IPS-15b (cell line): ENCODE measurements at regions not wholly inside any gene's neighbourhood (a gene's known extent, or its start where the extent isn't known, plus 50 kb on each side); places are given as distances from the start of the nearest gene placed in this dataset.

Source experiments
- H3K27me3 ChIP-seq: one replicate; pipeline ENCODE4 v1.6.1; 2013; ENCODE audit warnings: low read length; ENCODE audit not compliant: control insufficient read depth, insufficient read depth
- H3K36me3 ChIP-seq: one replicate; pipeline ENCODE4 v1.6.1; 2013; ENCODE audit warnings: low read length; ENCODE audit not compliant: control insufficient read depth, insufficient read depth
- H3K4me1 ChIP-seq: one replicate; pipeline ENCODE4 v1.6.1; 2013; ENCODE audit warnings: mild to moderate bottlenecking, low read length; ENCODE audit not compliant: control insufficient read depth, insufficient read depth
- H3K4me3 ChIP-seq: one replicate; pipeline ENCODE4 v1.5.1; 2013; ENCODE audit warnings: low read depth, low read length
- H3K9ac ChIP-seq: one replicate; pipeline ENCODE4 v1.6.1; 2013; ENCODE audit warnings: low read depth, mild to moderate bottlenecking, low read length
- H3K9me3 ChIP-seq: one replicate; pipeline ENCODE4 v1.6.1; 2013; ENCODE audit warnings: mild to moderate bottlenecking, low read length; ENCODE audit not compliant: control insufficient read depth, insufficient read depth

DNA sequence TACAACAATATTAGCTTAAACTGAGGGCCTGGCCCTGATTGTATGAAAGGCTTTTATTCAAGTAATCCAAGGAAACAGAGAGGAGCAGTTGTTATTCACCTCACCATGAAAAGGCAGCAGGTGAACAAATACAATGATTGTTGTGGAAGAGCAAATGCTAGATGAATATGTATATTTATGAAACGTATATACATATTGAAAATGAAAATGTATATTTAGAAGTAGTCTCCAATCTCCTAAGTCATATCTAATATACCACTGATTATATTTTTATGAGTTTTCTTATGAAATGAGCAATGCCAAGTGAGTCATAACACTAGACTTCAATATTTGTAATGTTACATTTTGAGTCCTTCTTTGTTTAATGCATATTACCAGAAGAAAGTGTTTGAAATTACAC, 116.2 kb upstream of the KCNMB2 start:
- Histone ChIP-seq H3K27me3 (no peaks in the 10 kb centered on the region), H3K4me3 (no peak overlapping the region), H3K4me1 (no peaks in the 10 kb centered on the region), H3K9ac (no peak overlapping the region), H3K36me3 (no peaks in the 10 kb centered on the region), H3K9me3 (no peaks in the 10 kb centered on the region)

DNA sequence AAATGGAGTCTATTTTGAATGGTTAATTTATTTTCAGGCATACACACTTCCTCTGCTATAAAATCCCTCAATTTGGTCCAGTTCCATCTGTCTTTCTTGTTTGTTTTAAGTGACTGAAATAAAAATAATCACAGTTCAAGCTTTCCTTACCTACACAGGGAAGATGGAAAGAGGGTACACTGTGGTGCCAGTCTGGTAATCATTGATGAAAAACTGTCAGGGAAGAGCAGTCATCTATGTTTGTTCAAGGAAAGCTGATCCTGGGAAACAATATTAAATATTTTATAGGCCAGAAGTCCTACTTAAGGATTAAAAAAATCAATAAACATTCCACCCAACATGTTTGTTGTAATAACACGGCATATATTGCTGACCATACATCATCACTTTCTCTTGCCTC, 115.2 kb upstream of the KCNMB2 start:
- no peaks in the 10 kb centered on the region for H3K4me1 ChIP-seq
- H3K4me3 ChIP-seq = no peak overlapping the region
- no peaks in the 10 kb centered on the region for H3K36me3 ChIP-seq
- no peak overlapping the region for H3K9ac ChIP-seq
- H3K27me3 ChIP-seq = no peaks in the 10 kb centered on the region
- no peaks in the 10 kb centered on the region for H3K9me3 ChIP-seq

DNA sequence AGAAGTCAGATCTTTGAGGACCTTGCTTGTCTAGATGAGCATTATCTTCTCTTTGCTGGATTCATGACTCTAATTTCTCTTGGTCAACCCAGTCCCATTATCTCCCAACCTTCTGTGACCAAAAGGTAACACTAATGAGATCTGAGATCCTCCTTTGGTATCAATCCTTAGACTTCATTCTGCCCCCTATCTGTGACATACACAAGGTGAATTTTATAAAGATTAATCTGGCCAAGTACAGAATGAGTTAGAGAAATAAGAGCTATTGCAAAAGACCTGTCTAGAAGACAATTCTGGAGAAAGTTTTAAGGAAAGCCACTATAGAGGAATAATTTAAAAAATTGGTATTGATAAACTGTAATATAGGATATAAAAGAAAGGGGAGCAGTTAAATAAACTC, 113.8 kb upstream of the KCNMB2 start:
- no peaks in the 10 kb centered on the region for H3K9me3 ChIP-seq
- H3K9ac ChIP-seq = no peak overlapping the region
- no peaks in the 10 kb centered on the region for H3K27me3 ChIP-seq
- no peaks in the 10 kb centered on the region for H3K36me3 ChIP-seq
- H3K4me3 ChIP-seq = no peak overlapping the region
- H3K4me1 ChIP-seq = no peaks in the 10 kb centered on the region

DNA sequence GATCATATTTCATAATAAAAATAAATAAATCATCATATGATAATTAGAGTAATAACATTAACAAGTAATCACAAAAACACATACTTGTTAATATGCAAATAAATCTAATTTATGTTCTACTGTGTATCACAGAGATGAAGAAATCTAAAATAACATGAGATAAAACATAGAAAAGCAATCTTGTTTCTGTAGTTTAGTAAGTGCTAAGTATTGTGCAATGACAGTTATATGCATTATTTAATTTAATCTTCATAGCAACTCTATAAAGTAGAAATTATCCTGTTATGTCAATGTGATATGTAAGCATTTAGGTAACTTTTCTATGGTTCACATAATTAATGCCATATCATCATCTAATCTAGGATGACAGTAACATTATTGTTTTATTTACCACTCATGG, 108.2 kb upstream of the KCNMB2 start:
- H3K4me3 ChIP-seq = no peak overlapping the region
- H3K9me3 ChIP-seq = no peaks in the 10 kb centered on the region
- H3K4me1 ChIP-seq = no peaks in the 10 kb centered on the region
- no peaks in the 10 kb centered on the region for H3K36me3 ChIP-seq
- no peak overlapping the region for H3K9ac ChIP-seq
- H3K27me3 ChIP-seq = no peaks in the 10 kb centered on the region

DNA sequence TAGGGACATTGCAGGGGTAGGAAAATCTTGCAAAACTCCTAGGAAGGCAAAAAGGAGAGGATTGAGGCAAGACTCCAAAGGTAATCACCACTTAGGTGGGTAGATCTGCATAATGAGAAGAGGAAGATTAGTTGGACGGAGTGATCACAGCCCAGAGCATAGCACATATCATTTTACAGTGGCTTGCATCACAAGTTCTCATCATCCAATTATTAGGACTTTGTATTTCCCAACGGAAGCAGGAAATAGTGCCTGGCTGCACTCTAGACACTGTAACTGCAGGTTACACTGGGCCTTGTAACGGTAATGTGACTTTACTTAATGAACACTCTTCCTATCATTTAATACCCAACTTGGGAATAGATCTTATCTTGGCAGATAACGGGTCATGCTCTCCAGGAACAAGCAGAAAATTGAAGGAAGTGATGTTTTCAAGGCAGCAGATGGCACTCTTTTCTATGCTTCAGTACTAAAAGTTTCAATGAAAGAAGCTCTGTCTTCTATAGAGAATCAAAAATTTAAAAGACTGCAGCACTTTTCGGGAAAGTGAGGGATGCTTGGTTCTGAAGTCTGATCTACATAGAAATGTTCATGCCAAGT, 101.9 kb upstream of the KCNMB2 start:
- no peaks in the 10 kb centered on the region for H3K36me3 ChIP-seq
- H3K4me3 ChIP-seq = no peak overlapping the region
- no peaks in the 10 kb centered on the region for H3K27me3 ChIP-seq
- H3K9me3 ChIP-seq = no peaks in the 10 kb centered on the region
- H3K9ac ChIP-seq = no peak overlapping the region
- no peaks in the 10 kb centered on the region for H3K4me1 ChIP-seq

DNA sequence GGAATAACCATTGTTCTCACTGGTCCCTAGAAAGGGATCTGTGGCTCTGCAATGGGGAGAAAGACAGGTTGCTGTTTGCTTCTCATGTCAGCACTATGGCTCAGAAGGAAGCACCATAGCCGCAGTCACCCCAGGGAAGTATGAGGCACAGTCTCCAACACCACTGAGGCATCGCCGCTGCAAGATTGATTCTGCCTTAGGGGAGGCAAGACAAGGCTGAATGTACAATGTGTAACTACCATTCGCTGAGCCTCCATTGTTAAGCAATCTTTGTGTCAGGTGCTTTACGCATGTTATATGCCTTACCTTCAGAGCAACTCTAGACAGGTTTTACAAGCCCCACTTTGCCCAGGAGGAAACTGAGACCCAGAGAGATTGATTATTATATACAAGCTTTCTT, 100.7 kb upstream of the KCNMB2 start:
- H3K36me3 ChIP-seq = no peaks in the 10 kb centered on the region
- H3K4me3 ChIP-seq = no peak overlapping the region
- H3K4me1 ChIP-seq = no peaks in the 10 kb centered on the region
- H3K9me3 ChIP-seq = no peaks in the 10 kb centered on the region
- no peaks in the 10 kb centered on the region for H3K27me3 ChIP-seq
- H3K9ac ChIP-seq = no peak overlapping the region

DNA sequence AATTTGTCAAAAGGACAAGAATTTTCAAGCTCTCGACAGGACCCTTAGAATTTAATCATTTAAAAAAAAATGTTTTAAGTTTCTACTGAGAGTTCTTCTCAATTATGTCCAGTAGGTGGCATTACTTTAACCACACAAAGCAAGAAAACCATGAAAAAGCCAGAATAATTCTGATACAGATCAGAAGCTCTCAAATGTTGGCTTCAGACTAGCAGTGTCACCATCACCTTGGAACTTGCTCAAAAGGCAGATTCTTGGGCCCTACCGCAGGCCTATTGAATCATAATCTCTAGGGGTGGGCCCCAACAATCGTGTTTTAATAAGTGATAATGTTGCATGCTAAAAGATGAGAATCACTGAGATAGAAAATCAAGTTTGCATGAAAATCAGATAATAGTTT, 99.5 kb upstream of the KCNMB2 start:
- H3K4me3 ChIP-seq = no peak overlapping the region

DNA sequence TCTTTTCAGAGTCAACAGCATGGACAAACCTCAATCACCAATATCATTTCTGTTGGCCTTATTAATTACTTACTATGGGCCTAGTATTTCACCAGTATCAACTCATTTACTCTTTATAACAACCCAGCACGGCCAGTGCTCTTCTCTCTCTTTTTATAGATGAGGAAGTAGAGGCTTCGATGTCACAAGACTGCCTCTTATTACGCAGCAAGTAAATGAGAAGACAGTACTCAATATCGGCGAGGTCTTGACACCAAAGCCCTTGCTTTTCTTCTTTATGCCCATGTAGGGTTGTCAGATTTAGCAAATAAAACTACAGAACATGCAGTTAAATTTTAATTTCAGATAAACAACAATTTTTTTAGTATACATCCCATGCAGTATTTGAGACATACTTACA, 99.0 kb upstream of the KCNMB2 start:
- Histone ChIP-seq H3K9ac (no peak overlapping the region), H3K4me1 (no peaks in the 10 kb centered on the region), H3K36me3 (no peaks in the 10 kb centered on the region), H3K27me3 (no peaks in the 10 kb centered on the region), H3K9me3 (no peaks in the 10 kb centered on the region), H3K4me3 (no peak overlapping the region)

More for the DNA sequence above, 99.5 kb upstream of the KCNMB2 start:
- Histone ChIP-seq H3K4me1 (no peaks in the 10 kb centered on the region), H3K9me3 (no peaks in the 10 kb centered on the region), H3K9ac (no peak overlapping the region), H3K27me3 (no peaks in the 10 kb centered on the region), H3K36me3 (no peaks in the 10 kb centered on the region)

DNA sequence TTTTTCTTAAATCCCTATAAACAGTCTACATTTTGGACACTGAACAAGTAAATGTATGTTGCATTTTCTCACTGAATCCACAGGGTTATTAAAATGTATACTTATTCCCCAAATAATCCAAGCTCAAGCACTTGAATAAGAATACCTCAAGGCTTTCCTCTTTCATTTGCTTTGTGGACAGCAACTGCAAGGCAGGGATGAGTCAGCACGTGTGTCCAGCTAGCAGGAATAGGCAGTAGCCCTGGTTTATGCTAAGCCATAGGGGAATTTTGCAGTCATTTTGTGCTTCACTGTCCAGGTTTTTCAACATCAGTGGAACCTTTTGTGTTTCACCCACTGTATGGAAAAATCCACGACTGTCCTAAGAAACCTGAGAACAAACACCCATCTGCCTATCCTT, 96.7 kb upstream of the KCNMB2 start:
- H3K4me3 ChIP-seq = no peak overlapping the region
- H3K4me1 ChIP-seq = no peaks in the 10 kb centered on the region
- H3K27me3 ChIP-seq = no peaks in the 10 kb centered on the region
- H3K36me3 ChIP-seq = no peaks in the 10 kb centered on the region
- H3K9me3 ChIP-seq = no peaks in the 10 kb centered on the region
- no peak overlapping the region for H3K9ac ChIP-seq

DNA sequence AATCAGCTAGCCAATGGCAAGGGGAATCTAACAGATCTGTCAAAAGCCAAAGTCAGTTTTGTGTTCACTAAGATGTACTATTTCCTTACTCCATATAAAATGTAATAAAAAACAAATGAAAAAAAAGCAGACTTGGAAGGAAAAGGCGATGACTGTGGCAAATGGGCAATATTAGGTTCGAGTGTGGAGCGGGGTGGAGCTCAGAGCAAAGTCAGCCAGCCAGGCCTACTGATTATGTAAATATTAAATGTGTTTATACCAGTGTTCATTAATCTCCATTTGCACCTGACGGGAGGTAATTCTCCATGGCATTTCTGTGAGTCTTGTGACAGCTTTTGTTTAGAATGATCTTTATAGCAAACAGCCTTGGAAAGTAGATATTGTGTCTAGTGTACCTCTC, 96.2 kb upstream of the KCNMB2 start:
- Histone ChIP-seq H3K4me1 (no peaks in the 10 kb centered on the region), H3K4me3 (no peak overlapping the region), H3K36me3 (no peaks in the 10 kb centered on the region), H3K9ac (no peak overlapping the region), H3K27me3 (no peaks in the 10 kb centered on the region), H3K9me3 (no peaks in the 10 kb centered on the region)

DNA sequence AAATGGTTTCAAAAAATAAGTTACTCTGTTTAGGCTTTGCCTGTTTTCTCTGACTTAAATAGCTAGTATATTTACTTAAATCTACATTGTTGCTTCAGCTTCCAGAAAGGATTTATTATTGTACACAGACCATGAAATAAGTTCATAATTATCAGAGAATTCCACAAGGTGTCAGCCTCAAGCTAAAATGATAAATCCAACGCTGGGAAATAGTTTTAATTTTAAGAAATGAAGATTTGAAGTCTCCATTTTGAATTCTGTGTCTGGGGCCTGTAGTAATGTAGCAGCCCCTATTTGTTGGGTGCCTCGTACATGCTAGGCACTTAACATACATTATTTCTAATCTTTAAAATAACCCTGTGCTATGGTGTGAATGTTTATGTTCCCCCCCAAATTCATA, 92.6 kb upstream of the KCNMB2 start:
- no peaks in the 10 kb centered on the region for H3K36me3 ChIP-seq
- H3K4me3 ChIP-seq = no peak overlapping the region
- no peak overlapping the region for H3K9ac ChIP-seq
- H3K27me3 ChIP-seq = no peaks in the 10 kb centered on the region
- H3K4me1 ChIP-seq = no peaks in the 10 kb centered on the region
- H3K9me3 ChIP-seq = no peaks in the 10 kb centered on the region

DNA sequence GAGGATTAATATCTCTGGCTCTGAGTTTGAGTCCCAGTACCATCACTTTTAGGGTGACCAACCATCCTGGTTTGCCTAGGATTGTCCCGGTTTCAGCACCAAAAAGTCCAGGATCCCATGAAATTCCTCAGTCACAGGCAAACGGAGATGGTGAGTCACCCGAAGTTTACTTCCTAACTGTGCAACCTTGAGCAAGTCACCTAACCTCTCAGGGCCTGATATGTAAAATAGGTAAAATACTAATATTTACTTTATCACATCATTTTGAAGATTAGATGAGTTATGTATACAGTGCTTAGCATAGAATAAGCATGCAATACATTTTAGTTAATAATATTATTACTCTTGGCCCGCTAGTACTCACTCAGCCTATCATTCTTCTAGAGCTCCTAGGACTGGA, 91.1 kb upstream of the KCNMB2 start:
- no peaks in the 10 kb centered on the region for H3K36me3 ChIP-seq
- H3K9me3 ChIP-seq = no peaks in the 10 kb centered on the region
- no peaks in the 10 kb centered on the region for H3K4me1 ChIP-seq
- H3K9ac ChIP-seq = no peak overlapping the region
- no peaks in the 10 kb centered on the region for H3K27me3 ChIP-seq
- no peak overlapping the region for H3K4me3 ChIP-seq

DNA sequence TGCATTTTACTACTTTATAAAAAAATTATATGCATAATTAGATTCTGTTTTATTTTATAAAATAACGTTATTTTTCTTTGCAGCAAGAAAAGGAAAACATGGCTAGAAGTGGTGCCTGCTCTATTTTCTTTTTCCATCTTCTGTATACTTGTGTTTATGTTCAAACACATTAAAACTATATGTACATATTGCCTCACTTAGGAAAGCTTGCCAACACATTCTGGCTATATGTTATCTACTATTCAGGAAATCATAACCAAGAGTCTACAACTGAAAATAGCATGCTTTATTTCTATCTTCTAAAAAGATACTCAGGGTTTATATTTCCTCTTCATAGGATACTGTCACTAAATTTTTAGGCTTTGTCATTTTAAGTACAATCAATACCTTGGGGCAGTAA, 90.2 kb upstream of the KCNMB2 start:
- Histone ChIP-seq H3K9me3 (no peaks in the 10 kb centered on the region), H3K9ac (no peak overlapping the region), H3K4me1 (no peaks in the 10 kb centered on the region), H3K4me3 (no peak overlapping the region), H3K27me3 (no peaks in the 10 kb centered on the region), H3K36me3 (no peaks in the 10 kb centered on the region)
